ENCODE measurements at regions not wholly inside any gene's neighbourhood (a gene's known extent, or its start where the extent isn't known, plus 50 kb on each side); places are given as distances from the start of the nearest gene placed in this dataset.

DNA sequence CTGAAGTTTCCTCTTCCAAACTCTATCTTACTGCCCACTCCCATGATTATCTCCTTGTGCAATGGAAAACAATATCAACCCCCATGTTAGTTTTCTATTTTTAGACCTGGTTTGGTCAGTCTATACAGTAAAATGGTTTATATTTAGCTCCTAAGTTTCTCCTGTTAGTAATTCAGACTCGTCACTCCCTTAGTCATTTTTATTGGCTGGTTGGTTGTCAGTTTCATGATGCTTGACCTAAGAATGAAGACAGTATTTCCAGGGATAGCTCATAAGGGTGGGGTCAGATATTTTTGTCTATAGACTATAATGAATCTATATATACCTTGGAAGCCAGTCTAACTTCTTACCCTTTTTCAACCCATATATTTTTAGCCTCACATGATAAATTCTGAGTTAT is 61.4 kb upstream of the NEUROD1 start:
- TF ChIP-seq POLR2A (IDR thresholded peaks at IDR 0.05; ENCODE audit: low read depth, low read length) (no peak), POLR2AphosphoS5 (IDR thresholded peaks at IDR 0.05; ENCODE audit: low read depth, low read length) (no peak), PAX5 (IDR thresholded peaks at IDR 0.05; ENCODE audit: insufficient read depth, low read length, severe bottlenecking) (no peak)

Data from GM12891 (cell line).